HG03469 (cell line): ENCODE measurements at regions not wholly inside any gene's neighbourhood (a gene's known extent, or its start where the extent isn't known, plus 50 kb on each side); places are given as distances from the start of the nearest gene placed in this dataset.
"Not testable (repeated sequence)": the region's sequence is repeated elsewhere in the genome, so short reads cannot be mapped to it uniquely, and the experiment has no call there.

Experiments used
- ATAC-seq: cut with Tn5 transposase; IDR thresholded peaks from one replicate; pipeline ENCODE4 v1.9.1; 2021; ENCODE audit warnings: mild to moderate bottlenecking, moderate library complexity, moderate number of reproducible peaks; ENCODE audit not compliant: unreplicated experiment

DNA sequence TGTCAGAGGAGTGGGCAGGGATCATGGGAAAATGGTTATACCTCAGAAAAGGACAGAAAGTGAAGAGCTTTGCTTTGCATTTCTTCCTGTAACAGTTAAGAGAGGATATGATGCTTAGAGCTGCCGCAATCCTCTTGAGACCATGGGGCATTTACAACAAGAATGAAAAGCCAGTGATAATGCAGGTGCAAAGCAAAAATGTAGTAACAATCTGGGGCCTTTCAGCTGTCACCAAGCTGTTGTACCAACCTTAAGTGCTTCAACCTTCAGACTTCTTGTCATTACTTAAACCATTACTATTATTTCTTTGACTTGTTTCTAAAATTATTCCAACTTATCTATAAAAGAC lies 1337.6 kb downstream of the RPIA start:
- ATAC-seq, result not testable (repeated sequence)

DNA sequence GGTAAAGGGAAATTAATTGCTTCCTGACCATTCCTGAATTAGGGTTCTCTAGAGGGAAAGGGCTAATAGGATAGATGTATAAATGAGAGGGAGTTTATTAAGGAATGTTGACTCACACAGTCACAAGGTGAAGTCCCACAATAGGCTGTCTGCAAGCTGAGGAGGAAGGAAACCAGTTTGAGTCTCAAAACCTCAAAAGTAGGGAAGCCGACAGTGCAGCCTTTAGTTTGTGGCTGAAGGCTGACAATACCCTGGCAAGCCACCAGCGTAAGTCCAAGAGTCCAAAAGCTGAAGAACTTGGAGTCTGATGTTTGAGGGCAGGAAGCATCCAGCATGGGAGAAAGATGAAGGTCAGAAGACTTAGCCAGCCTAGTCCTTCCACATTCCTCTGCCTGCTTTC lies 1340.8 kb downstream of the RPIA start:
- ATAC-seq, result not testable (repeated sequence)

DNA sequence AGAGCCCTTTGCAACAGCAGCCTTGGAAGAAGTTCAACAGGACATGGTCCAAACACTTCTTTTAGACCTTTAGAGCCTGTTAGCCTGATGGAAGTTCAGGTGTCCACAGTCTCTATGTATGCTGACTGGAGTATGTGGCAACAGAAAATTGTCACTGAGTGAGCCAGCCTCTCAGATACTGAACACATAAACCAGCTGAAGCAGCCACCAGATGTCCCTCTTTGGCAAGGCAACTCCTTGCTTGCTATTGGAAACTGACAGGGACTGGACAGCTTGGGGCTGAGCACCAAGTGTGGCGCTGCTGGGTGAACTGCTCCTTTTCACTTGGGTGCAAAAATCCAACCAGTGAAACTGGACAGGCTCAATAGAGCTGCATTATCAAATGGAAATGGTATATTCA lies 1344.9 kb downstream of the RPIA start:
- not testable (repeated sequence) for ATAC-seq

DNA sequence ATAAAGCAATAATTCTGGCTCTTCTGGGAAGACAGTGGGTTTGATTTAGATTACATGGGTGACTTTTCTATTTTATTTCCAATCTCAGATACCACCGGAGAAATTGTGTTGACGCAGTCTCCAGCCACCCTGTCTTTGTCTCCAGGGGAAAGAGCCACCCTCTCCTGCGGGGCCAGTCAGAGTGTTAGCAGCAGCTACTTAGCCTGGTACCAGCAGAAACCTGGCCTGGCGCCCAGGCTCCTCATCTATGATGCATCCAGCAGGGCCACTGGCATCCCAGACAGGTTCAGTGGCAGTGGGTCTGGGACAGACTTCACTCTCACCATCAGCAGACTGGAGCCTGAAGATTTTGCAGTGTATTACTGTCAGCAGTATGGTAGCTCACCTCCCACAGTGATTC lies 1347.6 kb downstream of the RPIA start:
- not testable (repeated sequence) for ATAC-seq

DNA sequence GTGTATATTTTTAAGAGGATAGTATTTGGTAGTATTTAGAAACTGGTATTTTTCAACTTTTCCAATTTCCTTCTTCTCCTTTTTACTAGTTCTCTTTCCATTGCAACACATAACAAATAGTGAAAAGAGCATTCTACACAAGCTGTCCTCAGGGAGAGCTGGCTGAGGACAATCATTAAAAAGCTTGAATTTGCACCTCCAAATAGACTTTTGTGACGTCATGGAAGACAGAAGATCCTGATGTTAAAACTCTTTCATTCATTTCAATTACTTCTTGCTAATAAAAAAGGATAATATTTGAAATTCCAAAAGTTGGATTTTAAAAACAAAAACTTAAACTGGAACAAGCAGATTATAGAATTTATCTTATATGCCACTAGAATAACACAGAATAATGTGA lies 1356.3 kb downstream of the RPIA start:
- ATAC-seq, result not testable (repeated sequence)

DNA sequence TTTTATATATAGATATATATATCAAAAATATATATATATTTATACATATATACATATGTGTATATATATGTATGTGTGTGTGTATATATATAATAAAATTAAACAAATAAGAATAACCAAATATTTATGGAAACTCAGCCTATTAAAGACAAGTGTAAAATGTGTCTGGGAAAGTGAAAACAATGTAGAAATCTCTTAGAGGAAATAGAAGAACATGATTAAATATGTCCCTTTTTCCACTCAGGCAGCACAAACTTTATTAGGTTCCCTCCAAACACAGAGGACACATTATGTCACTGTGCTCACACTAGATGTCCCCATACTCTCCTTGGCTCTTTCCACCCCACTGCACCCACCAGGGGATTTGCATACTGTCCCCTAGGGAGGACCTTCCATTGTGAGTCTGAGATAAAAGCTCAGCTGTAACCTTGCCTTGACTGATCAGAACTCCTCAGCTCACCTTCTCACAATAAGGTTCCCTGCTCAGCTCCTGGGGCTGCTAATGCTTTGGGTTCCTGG lies 1360.7 kb downstream of the RPIA start:
- ATAC-seq, result not testable (repeated sequence)

DNA sequence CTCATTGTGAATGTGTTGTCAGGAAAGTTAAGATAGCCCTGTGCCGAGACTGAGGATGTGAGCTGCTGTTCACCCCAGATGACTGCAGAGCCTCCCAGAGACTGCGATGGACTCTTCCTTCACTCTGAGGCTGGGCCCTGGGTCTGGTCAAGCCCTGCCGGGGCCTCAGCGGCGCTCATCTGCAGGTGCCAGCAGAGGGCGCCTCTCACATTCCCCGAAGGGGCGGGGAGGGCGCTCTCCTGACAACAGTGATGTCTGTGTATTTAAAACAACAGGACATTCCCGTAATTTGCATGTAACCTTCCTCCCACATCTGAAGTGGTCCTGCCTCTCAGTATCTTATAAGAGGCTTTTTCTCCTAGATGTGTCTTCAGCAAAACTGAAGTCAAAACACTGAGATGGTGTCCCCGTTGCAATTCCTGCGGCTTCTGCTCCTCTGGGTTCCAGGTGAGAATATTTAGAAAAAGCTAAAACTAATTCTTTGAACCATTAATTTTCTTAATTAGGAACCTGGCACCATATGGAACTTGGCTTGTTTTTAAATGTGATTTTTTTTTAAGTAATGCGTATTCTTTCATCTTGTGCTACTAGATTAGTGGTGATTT lies 1377.9 kb downstream of the RPIA start:
- ATAC-seq, result no peak

DNA sequence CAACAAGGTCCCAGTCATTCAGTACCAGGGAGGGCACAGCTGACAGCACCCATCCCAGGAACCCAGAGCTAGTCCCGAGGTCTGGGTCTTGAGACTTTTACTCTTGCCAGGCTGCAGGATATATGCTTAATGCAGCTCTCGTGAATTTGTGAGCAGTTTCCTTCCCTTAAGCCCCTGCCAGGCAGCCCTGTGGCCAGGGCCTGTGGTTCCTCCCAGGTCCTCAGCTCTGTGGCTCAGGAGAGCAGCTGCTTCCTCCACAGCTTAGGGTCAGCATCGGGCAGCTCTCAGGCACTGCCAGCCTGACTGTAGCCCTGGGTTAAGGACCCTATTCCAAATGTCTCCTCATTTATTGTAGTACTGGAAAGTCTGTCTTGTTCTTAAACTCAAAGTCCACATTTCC lies 1384.8 kb downstream of the RPIA start:
- no peak for ATAC-seq

DNA sequence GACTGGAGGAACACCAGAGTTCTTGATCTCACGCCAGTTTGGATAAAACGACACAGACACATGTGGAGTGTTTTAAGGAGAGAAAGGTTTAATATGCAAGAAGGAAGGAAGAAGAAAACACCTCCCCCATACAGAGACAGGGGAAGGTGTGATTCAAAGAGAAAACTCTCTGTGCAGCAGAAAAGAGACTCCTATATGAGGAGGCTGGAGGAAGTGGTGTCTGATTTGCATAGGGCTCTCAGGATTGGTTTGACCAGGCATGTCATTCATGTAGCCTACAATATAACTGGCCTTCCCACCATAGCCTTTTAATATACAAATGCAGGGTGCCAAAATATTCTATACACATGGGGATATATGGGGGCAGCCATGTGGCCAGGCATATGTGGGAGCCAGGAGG lies 1386.5 kb downstream of the RPIA start:
- ATAC-seq, result no peak

DNA sequence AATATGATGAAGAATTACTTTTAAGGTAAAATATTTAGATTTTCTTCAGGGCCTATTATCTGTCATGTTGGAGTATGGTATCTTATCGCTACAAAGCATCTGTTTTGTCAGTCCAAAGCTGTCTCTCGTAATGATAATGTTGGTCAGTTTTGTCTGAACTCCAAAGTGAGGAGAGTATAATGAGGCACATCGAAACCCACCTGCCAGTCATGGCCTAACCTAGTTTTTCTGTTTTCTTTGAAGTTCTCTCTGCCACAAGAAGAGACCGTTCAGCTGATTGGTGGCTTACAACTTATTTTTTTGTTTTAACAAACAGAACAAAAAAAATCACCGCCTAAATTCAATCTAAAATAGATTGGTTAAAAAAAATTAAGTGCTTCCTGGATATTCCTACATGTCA lies 1387.9 kb downstream of the RPIA start:
- ATAC-seq, result no peak

DNA sequence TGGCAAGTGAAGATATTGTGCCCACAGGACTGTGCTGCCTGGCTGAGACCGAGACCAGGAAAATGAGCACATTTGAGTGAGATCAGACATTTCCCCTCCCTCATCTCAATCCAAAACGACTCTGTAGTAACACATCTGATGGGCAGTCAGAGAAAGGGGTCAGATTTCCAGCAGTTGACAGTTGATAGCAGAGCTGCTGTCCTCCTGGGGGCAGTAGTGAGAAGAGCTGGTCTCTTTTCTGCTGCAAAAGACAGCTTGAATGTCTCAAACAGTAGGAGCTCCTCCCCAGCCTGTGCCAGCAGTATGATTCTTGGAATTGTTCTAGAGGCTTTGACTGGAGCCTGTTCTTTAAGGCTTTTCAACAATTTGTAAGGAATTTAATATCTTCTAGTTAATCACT lies 1396.3 kb downstream of the RPIA start:
- ATAC-seq, result not testable (repeated sequence)

DNA sequence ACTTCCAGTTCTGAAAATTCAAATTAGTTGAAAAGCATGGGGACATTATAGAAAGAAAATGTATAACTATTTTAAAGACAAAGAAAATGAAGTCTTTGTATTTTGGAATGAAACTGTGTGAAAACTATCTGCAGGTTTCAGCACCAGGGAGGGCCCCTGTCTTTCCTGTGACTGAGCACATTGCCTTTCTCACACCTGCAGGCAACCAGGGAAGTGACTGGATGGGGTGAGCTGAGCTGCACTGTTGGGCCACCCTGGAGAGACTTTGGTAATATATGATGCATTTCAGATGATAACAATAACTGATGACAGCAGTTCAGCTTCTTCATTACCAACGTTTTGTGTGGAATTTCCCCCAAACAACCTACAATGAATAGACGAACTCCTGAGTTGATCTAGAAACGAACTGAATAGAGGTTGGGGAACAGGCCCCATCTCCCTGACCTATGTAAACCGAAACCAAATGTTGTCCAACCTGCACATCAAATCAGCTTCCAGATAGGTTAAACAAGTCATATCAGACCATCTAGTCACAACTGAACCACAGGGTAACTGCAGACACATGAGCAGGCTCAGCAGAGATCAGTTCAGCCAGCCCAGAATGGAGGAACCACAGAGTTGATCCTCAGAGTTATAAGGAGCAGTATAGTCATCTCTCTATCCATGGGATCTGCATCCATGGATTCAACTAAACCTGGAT lies 1402.2 kb downstream of the RPIA start:
- not testable (repeated sequence) for ATAC-seq

DNA sequence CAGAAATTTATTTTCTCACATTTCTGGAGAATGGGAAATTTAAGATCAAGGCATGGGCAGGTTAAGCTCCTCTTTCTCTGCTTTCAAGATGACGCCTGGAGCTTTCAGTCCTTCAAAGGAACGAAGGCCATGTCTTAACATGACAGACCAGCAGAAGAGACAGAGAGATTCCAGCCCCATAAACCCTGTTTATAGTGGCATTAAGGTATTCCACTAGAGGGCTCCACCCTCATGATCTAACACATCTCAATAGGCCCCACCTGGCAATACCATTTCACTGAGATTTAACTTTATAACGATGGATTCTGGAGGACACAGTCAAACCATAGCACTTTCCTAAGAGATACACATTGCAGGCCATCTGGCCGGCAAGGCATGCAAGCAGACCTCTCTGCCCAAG lies 1406.1 kb downstream of the RPIA start:
- not testable (repeated sequence) for ATAC-seq

DNA sequence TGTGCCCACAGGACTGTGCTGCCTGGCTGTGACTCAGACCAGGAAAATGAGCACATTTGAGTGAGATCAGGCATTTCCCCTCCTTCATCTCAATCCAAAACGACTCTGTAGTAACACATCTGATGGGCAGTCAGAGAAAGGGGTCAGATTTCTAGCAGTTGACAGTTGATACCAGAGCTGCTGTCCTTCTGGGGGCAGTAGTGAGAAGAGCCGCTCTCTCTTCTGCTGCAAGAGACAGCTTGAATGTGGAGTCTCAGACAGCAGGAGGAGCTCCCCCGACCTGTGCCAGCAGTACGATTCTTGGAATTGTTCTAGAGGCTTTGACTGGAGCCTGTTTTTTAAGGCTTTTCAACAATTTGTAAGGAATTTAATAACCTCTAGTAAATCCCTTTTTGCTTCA lies 1413.7 kb downstream of the RPIA start:
- ATAC-seq, result not testable (repeated sequence)

DNA sequence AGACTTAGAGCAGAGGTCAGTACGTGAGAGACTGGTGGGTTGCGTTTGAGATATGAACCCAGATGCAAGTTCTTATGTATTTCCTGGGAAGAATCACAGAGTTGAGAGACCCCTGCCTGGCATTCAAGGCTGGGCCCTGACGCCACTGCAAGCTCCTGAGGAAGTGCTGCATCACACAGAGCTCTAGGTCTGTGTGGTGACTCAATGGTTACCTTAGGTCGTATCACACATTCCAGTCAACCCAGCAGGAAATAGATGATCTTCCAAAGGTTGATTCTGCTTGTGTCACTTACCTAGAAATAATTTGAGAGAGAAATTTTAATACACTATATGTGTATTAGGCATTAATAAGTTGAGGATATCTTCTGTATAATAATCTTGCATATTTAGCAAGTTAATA lies 1431.9 kb downstream of the RPIA start:
- ATAC-seq, result not testable (repeated sequence)

DNA sequence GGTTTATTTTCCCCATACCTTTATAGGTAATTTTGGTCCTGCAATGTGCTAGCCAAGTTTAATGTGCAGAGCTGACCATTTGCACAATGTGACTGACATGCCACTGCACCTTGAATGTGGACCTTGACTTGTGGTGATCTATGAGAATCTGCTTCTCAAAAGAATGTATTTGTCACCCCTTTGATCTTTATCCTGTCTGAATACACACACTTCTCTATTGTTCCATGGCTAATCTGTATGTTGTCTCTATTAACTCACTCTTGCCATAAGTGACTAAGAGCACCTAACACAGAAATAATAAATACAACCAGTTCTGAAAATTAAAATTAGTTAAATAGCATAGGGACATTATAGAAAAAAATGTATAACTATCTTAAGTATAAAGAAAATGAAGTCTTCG lies 1447.6 kb downstream of the RPIA start:
- not testable (repeated sequence) for ATAC-seq

DNA sequence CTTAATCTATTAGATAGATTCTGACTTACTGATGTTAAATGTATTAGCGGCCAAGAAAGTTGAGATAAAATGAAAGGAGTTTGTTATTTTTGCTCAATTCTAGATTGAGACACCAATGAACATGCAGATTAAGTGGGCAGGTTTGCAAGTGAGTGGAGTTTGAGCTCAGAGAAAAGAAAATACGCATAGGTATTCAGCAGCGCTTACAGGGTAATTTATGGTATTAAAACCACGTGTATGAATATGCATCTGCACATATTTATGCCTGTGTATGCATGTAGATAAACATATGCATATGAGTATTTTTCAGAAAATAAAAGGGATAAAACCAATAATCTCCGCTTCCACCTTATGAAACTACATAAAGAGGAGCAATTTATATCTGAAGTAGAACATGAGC lies 1450.1 kb downstream of the RPIA start:
- not testable (repeated sequence) for ATAC-seq

DNA sequence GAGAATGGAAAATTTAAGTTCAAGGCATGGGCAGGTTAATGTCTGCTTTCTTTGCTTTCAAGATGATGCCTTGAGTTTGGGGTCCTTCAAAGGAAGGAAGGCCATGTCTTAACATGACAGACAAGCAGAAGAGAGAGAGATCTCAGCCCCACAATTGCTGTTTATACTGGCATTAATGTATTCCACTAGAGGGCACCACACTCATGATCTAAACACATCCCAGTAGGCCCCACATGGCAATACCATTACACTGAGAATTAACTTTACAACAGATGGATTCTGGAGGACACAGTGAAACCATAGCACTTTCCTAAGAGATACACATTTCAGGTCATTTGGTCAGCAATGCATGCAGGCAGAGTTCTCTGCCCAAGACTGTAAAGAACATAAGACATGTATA lies 1460.3 kb downstream of the RPIA start:
- not testable (repeated sequence) for ATAC-seq

DNA sequence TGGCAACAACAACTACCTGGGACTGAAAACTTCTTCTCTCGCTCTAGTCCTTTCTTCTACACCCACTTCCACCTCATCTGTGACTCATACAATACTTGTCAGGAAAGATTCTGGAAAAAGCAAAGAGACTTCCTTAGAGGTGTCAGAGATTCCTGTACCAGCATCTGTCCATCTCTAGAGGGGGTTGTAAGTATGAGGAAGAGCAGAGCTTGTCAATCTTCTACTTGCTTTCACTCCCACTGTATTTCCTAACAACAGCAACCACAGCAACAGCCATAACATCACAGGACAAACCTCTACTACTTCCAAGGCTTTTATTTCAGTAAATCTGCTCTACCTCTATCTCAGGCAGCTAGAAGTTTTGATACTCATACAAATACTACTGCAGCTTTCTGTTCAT lies 1479.5 kb downstream of the RPIA start:
- ATAC-seq, result not testable (repeated sequence)

DNA sequence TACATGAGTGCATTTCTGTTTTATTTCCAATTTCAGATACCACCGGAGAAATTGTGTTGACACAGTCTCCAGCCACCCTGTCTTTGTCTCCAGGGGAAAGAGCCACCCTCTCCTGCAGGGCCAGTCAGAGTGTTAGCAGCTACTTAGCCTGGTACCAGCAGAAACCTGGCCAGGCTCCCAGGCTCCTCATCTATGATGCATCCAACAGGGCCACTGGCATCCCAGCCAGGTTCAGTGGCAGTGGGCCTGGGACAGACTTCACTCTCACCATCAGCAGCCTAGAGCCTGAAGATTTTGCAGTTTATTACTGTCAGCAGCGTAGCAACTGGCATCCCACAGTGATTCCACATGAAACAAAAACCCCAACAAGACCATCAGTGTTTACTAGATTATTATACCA lies 1481.6 kb downstream of the RPIA start:
- ATAC-seq, result not testable (repeated sequence)

DNA sequence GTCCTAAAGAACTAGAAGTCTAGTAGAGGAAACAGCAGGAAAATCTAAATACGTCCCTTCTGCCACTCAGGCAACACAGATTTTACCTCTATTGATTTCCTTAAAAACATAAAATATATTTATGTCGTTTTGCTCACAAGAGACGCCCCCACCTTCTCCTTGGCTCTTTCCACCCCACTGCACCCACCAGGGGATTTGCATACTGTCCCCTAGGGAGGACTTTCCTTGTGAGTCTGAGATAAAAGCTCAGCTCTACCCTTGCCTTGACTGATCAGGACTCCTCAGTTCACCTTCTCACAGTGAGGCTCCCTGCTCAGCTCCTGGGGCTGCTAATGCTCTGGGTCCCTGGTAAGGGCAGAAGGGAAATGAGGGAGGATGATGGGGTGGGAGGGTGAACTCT lies 1488.1 kb downstream of the RPIA start:
- ATAC-seq, result not testable (repeated sequence)

DNA sequence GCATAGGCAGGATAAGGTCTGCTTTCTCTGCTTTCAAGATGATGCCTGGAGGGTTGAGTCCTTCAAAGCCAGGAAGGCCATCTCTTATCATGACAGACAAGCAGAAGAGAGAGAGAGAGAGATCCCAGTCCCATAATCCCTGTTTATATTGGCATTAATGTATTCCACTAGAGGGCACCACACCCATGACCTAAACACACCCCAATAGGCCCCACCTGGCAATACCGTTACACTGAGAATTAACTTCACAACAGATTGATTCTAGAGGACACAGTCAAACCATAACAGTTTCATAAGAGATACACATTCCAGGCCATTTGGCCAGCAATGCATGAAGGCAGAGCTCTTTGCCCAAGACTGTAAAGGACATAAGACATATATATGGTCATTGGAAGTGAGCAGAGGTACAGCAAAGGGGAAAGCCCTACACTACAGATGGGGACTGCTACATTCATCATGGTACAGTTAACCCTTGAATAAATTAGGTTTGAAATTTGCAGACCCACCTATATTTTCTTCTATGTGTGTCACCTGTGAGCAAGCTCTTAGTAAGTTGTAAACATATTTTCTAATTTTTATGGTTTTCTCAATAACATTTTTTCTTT lies 1516.1 kb downstream of the RPIA start:
- peak; percentile 46 for ATAC-seq
